HepG2 (cell line): ENCODE measurements at regions not wholly inside any gene's neighbourhood (a gene's known extent, or its start where the extent isn't known, plus 50 kb on each side); places are given as distances from the start of the nearest gene placed in this dataset.

Source experiments
- ATAC-seq: fragments of 200-7000 bp; cut with Tn5 transposase; 3 replicates; pipeline ENCODE4 v1.9.1; 2020; ENCODE audit warnings: mild to moderate bottlenecking, moderate library complexity
- BruUV-seq: library from RNA; stranded (reverse); fragments of 400-500 nt; replicated peaks from 2 replicates; lab custom pipeline; 2021; lab: Mats Ljungman, UMichigan
- CTCF ChIA-PET: fragments of 300-600 bp; formaldehyde crosslinking; extraction: SDS; loops from one replicate; lab custom pipeline; 2021; ENCODE audit warnings: low total read pairs, inconsistent platforms, low intra/inter-chr PET ratio; lab: Yijun Ruan, JAX
- POLR2A ChIA-PET: fragments of 350-600 bp; sonication (Branson Sonifier 250); formaldehyde crosslinking; loops from one replicate; lab custom pipeline; 2020; ENCODE audit warnings: antibody characterized with exemption, inconsistent platforms; lab: Yijun Ruan, JAX
- DNase-seq: peaks from one replicate; pipeline ENCODE4 v3.0.0-alpha.2; 2015; ENCODE audit warnings: low spot score
- FAIRE-seq: peaks from 3 replicates; lab custom pipeline; 2011; peaks lifted over from hg19 to GRCh38; lab: Jason Lieb, UNC
- H2AFZ ChIP-seq: one replicate; pipeline ENCODE4 v1.6.1; 2011; ENCODE audit warnings: low read length, inconsistent platforms
- H3K27ac ChIP-seq: fragments of 300-600 bp; 3 replicates; pipeline ENCODE4 v1.8.0; 2011; ENCODE audit warnings: mixed run types, mild to moderate bottlenecking, mixed read lengths, low read length, inconsistent platforms; ENCODE audit not compliant: insufficient read depth; ENCODE audit errors: extremely low read length
- H3K27me3 ChIP-seq, 2 experiments: fragments of 200-600 bp in 1 of 2; 2 replicates in 1 of 2; 3 replicates in 1 of 2; pipeline versions ENCODE4 v1.6.0 to v1.8.0; 2011; ENCODE audit warnings: low read length in 2 of 2, mild to moderate bottlenecking in 2 of 2, moderate library complexity in 2 of 2, inconsistent platforms in 1 of 2; ENCODE audit not compliant: insufficient read depth in 2 of 2, control insufficient read depth in 1 of 2
- H3K36me3 ChIP-seq, 2 experiments: fragments of 200-600 bp in 1 of 2; replicated peaks in 1 of 2; 2 replicates in 1 of 2; 3 replicates in 1 of 2; pipeline versions ENCODE4 v1.5.1 to v1.8.0; 2011; ENCODE audit warnings: low read length in 2 of 2, inconsistent platforms in 1 of 2; ENCODE audit not compliant: insufficient read depth in 2 of 2, control insufficient read depth in 1 of 2
- H3K4me1 ChIP-seq: 2 replicates; pipeline ENCODE4 v1.5.1; 2012; ENCODE audit warnings: low read length, inconsistent platforms; ENCODE audit not compliant: insufficient read depth
- H3K4me2 ChIP-seq: 2 replicates; pipeline ENCODE4 v1.6.0; 2011; ENCODE audit warnings: low read depth, low read length, inconsistent platforms
- H3K4me3 ChIP-seq, 3 experiments: fragments of 200-600 bp in 1 of 3; sonication (generic), shearing (Covaris generic) in 1 of 3; replicated peaks in 1 of 3; 2 replicates each; pipeline ENCODE4 v1.5.1; 2011 to 2016; ENCODE audit warnings: low read length in 3 of 3, inconsistent platforms in 2 of 3, low read depth in 2 of 3, mild to moderate bottlenecking in 2 of 3, control low read depth in 1 of 3, mixed read lengths in 1 of 3; ENCODE audit not compliant: insufficient read depth in 1 of 3
- H3K79me2 ChIP-seq: one replicate; pipeline ENCODE4 v1.6.1; 2011; ENCODE audit warnings: low read length, inconsistent platforms; ENCODE audit not compliant: insufficient read depth
- H3K9ac ChIP-seq: 2 replicates; pipeline ENCODE4 v1.6.0; 2011; ENCODE audit warnings: mild to moderate bottlenecking, low read depth, low read length, inconsistent platforms; ENCODE audit not compliant: insufficient read depth
- H3K9me3 ChIP-seq: 2 replicates; pipeline ENCODE4 v1.5.1; 2012; ENCODE audit warnings: mild to moderate bottlenecking, low read length
- H4K20me1 ChIP-seq: 2 replicates; pipeline ENCODE4 v1.6.0; 2011; ENCODE audit warnings: inconsistent platforms, mild to moderate bottlenecking, low read length, moderate library complexity; ENCODE audit not compliant: insufficient read depth
- BCL6 ChIP-seq: IDR thresholded peaks from 2 replicates; pipeline ENCODE4 v1.6.1; 2016; ENCODE audit warnings: missing genetic modification reagents, missing compliant biosample characterization
- MAFF ChIP-seq: IDR thresholded peaks from 2 replicates; pipeline ENCODE4 v1.6.1; 2011; ENCODE audit warnings: low read depth, low read length, improper control_type of control experiment
- MAFG ChIP-seq: sonication (generic); formaldehyde crosslinking; IDR thresholded peaks from 2 replicates; pipeline ENCODE4 v1.5.1; 2020; ENCODE audit warnings: mild to moderate bottlenecking, missing genetic modification reagents
- MAFK ChIP-seq, 2 experiments: IDR thresholded peaks in 1 of 2; conservative IDR thresholded peaks in 1 of 2; 2 replicates each; pipeline ENCODE4 v1.6.1; 2011; ENCODE audit warnings: improper control_type of control experiment in 2 of 2, low read length in 2 of 2
- MEIS1 ChIP-seq: sonication (generic); formaldehyde crosslinking; IDR thresholded peaks from 2 replicates; pipeline ENCODE4 v1.9.0; 2021; ENCODE audit warnings: mild to moderate bottlenecking, missing genetic modification reagents, moderate library complexity, borderline replicate concordance
- NFE2 ChIP-seq: sonication (generic); formaldehyde crosslinking; IDR thresholded peaks from 2 replicates; pipeline ENCODE4 v1.4.0; 2020; ENCODE audit warnings: missing genetic modification reagents
- NFE2L2 ChIP-seq: fragments of 150-350 bp; IDR thresholded peaks from 2 replicates; pipeline ENCODE4 v1.6.1; 2014; ENCODE audit warnings: low read length
- RCOR2 ChIP-seq: IDR thresholded peaks from 2 replicates; pipeline ENCODE4 v1.6.1; 2016; ENCODE audit warnings: missing biosample characterization, missing genetic modification reagents
- SAP130 ChIP-seq: IDR thresholded peaks from 2 replicates; pipeline ENCODE4 v1.6.1; 2016; ENCODE audit warnings: low read depth
- SATB2 ChIP-seq: sonication (generic); formaldehyde crosslinking; IDR thresholded peaks from 2 replicates; pipeline ENCODE4 v1.5.0; 2020; ENCODE audit warnings: missing genetic modification reagents
- SOX13 ChIP-seq, 3 experiments: fragments of 450-650 bp in 1 of 3; sonication (generic) in 1 of 3; formaldehyde crosslinking in 1 of 3; IDR thresholded peaks in 2 of 3; conservative IDR thresholded peaks in 1 of 3; 2 replicates each; pipeline versions ENCODE4 v1.5.0 to v1.6.1; 2016 to 2020; ENCODE audit warnings: antibody characterized with exemption in 1 of 3, mild to moderate bottlenecking in 1 of 3, missing compliant biosample characterization in 1 of 3, missing genetic modification reagents in 1 of 3, moderate library complexity in 1 of 3
- TEAD2 ChIP-seq: sonication (generic); formaldehyde crosslinking; IDR thresholded peaks from 2 replicates; pipeline ENCODE4 v1.9.0; 2021; ENCODE audit warnings: missing genetic modification reagents
- ZMYM3 ChIP-seq: sonication (generic); formaldehyde crosslinking; IDR thresholded peaks from 2 replicates; pipeline ENCODE4 v1.5.1; 2020; ENCODE audit warnings: mild to moderate bottlenecking, missing genetic modification reagents
- ZNF878 ChIP-seq: sonication (generic); formaldehyde crosslinking; IDR thresholded peaks from 2 replicates; pipeline ENCODE4 v1.8.1; 2023; ENCODE audit warnings: mild to moderate bottlenecking, missing genetic modification reagents, moderate library complexity
- WGBS: methylation state at CpG from one replicate; pipeline ENCODE4 v1.1.6; 2017; ENCODE audit warnings: low lambda C conversion rate; 5-methylcytosine and 5-hydroxymethylcytosine counted together
- in situ Hi-C: cut with HindIII; loops from 2 replicates; pipeline ENCODE4 v1.10.0; 2017; ENCODE audit warnings: low pct_unique_long_range_greater_than_20kb; ENCODE audit not compliant: extremely low pct_ligation_motif_present
- intact Hi-C: fragments of 100-400 bp; cut with micrococcal nuclease; formaldehyde crosslinking; loops from one replicate; pipeline ENCODE4 v1.10.0; 2022; ENCODE audit not compliant: unreplicated experiment
- TF ChIP-seq, protein P1 (sequence below): IDR thresholded peaks from 2 replicates; pipeline ENCODE4 v1.6.1; 2018; ENCODE audit warnings: missing genetic modification reagents, mild to moderate bottlenecking, missing compliant biosample characterization
- TF ChIP-seq, protein P2 (sequence below): IDR thresholded peaks from 2 replicates; pipeline ENCODE4 v1.4.0; 2020; ENCODE audit warnings: mild to moderate bottlenecking, missing genetic modification reagents
- TF ChIP-seq, protein P3 (sequence below): sonication (generic); formaldehyde crosslinking; IDR thresholded peaks from 2 replicates; pipeline ENCODE4 v1.5.1; 2020; ENCODE audit warnings: mild to moderate bottlenecking, missing genetic modification reagents

DNA sequence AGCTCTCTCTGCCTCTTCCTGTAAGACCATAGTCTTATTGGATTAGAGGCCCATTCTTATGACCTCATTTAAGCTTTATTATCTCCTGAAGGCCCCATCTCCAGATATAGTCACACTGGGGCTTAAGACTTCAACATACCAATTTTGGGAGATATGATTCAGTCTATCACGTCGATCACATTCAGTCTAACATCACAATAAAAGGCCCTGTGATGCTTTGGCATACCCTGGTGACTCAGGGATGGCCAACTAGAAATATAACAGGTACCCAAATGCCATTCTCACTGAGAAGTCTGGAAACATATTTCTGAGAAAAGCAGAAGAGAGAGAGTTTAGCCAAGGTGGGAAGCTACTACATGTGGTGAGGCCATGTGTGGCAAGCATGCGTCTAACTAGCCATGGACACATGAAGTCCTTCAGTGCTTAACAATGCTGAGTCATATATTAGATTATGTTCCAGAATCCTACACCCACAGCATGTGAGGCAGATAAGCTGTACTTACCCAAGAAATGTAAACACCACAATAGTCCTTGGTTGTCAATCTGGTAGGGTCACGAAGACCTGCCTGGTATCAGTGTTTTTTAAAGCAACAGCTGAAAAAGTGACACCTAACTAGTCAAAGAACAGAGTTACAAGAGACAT is 485.1 kb downstream of the FOXO1 start:
- Histone ChIP-seq H3K4me3 (no peak overlapping the region), H3K27me3 (peaks cover 0 to 10% of the 10 kb centered on the region in 2 experiments; a peak in 1 of 5 replicates), H3K9me3 (no peaks in the 10 kb centered on the region), H4K20me1 (no peaks in the 10 kb centered on the region), H3K9ac (no peak overlapping the region), H3K36me3 (no peaks in the 10 kb centered on the region), H2AFZ (no peak overlapping the region), H3K79me2 (no peaks in the 10 kb centered on the region), H3K4me1 (peaks cover 8% of the 10 kb centered on the region), H3K27ac (no peak overlapping the region), H3K4me2 (no peak overlapping the region)
- FAIRE-seq (no peak), ATAC-seq (peak; percentile 70), DNase-seq (peak; percentile 56)
- ChIA-PET CTCF (no interaction called here), POLR2A (no interaction called here)
- in situ Hi-C loops, result no loop called here
- BruUV-seq, result no TSS peak
- 46% methylated on average over 4 of the region's 4 CpGs for WGBS
- intact Hi-C loops, result no loop called here
- no peak for TF ChIP-seq ZNF878 (CRISPR knock-in tag)
- TF ChIP-seq, protein P1, sequence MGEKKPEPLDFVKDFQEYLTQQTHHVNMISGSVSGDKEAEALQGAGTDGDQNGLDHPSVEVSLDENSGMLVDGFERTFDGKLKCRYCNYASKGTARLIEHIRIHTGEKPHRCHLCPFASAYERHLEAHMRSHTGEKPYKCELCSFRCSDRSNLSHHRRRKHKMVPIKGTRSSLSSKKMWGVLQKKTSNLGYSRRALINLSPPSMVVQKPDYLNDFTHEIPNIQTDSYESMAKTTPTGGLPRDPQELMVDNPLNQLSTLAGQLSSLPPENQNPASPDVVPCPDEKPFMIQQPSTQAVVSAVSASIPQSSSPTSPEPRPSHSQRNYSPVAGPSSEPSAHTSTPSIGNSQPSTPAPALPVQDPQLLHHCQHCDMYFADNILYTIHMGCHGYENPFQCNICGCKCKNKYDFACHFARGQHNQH (CRISPR knock-in tag), result 0 out of 2 replicates have a peak, but pooled peaks have one; percentile 30
- no peak for TF ChIP-seq SATB2 (CRISPR knock-in tag)
- TF ChIP-seq SOX13 (IDR thresholded peaks at IDR 0.05), result no peak
- TF ChIP-seq SOX13 (CRISPR knock-in tag; conservative IDR thresholded peaks at IDR 0.05 in 1 of 2, IDR thresholded peaks at IDR 0.05 in 1 of 2), result peak in 1 of 2 experiments; percentile 47; a peak in 1 of 4 replicates
- TF ChIP-seq, protein P2, sequence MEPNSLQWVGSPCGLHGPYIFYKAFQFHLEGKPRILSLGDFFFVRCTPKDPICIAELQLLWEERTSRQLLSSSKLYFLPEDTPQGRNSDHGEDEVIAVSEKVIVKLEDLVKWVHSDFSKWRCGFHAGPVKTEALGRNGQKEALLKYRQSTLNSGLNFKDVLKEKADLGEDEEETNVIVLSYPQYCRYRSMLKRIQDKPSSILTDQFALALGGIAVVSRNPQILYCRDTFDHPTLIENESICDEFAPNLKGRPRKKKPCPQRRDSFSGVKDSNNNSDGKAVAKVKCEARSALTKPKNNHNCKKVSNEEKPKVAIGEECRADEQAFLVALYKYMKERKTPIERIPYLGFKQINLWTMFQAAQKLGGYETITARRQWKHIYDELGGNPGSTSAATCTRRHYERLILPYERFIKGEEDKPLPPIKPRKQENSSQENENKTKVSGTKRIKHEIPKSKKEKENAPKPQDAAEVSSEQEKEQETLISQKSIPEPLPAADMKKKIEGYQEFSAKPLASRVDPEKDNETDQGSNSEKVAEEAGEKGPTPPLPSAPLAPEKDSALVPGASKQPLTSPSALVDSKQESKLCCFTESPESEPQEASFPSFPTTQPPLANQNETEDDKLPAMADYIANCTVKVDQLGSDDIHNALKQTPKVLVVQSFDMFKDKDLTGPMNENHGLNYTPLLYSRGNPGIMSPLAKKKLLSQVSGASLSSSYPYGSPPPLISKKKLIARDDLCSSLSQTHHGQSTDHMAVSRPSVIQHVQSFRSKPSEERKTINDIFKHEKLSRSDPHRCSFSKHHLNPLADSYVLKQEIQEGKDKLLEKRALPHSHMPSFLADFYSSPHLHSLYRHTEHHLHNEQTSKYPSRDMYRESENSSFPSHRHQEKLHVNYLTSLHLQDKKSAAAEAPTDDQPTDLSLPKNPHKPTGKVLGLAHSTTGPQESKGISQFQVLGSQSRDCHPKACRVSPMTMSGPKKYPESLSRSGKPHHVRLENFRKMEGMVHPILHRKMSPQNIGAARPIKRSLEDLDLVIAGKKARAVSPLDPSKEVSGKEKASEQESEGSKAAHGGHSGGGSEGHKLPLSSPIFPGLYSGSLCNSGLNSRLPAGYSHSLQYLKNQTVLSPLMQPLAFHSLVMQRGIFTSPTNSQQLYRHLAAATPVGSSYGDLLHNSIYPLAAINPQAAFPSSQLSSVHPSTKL (CRISPR knock-in tag), result peak; percentile 42
- TF ChIP-seq TEAD2, result no peak
- TF ChIP-seq BCL6, result 0 out of 2 replicates have a peak, but pooled peaks have one; percentile 41
- TF ChIP-seq MAFF, result peak; percentile 68
- no peak for TF ChIP-seq MEIS1
- TF ChIP-seq NFE2 (CRISPR knock-in tag), result peak; percentile 62
- peak; percentile 63 to 80 for TF ChIP-seq MAFK (conservative IDR thresholded peaks at IDR 0.05 in 1 of 2, IDR thresholded peaks at IDR 0.05 in 1 of 2; ENCODE audit: low read length in 2 of 2)
- TF ChIP-seq MAFG, result 0 out of 2 replicates have a peak, but pooled peaks have one; percentile 69
- peak; percentile 91 for TF ChIP-seq NFE2L2
- TF ChIP-seq ZMYM3 (CRISPR knock-in tag), result no peak
- TF ChIP-seq SAP130 (CRISPR knock-in tag), result peak; percentile 52
- TF ChIP-seq, protein P3, sequence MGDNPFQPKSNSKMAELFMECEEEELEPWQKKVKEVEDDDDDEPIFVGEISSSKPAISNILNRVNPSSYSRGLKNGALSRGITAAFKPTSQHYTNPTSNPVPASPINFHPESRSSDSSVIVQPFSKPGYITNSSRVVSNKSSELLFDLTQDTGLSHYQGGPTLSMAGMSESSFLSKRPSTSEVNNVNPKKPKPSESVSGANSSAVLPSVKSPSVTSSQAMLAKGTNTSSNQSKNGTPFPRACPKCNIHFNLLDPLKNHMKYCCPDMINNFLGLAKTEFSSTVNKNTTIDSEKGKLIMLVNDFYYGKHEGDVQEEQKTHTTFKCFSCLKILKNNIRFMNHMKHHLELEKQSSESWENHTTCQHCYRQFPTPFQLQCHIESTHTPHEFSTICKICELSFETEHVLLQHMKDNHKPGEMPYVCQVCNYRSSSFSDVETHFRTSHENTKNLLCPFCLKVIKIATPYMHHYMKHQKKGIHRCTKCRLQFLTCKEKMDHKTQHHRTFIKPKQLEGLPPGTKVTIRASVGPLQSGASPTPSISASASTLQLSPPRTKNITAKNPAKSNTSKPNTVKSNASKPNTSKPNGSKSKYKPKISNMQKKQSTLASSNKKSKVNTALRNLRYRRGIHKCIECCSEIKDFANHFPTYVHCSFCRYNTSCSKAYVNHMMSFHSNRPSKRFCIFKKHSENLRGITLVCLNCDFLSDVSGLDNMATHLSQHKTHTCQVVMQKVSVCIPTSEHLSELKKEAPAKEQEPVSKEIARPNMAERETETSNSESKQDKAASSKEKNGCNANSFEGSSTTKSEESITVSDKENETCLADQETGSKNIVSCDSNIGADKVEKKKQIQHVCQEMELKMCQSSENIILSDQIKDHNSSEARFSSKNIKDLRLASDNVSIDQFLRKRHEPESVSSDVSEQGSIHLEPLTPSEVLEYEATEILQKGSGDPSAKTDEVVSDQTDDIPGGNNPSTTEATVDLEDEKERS (CRISPR knock-in tag), result no peak
- TF ChIP-seq RCOR2 (CRISPR knock-in tag), result no peak
